K562 (cell line): ENCODE measurements at regions not wholly inside any gene's neighbourhood (a gene's known extent, or its start where the extent isn't known, plus 50 kb on each side); places are given as distances from the start of the nearest gene placed in this dataset.

Source experiments
- ATAC-seq: fragments of 200-7000 bp; cut with Tn5 transposase; 3 replicates; pipeline ENCODE4 v1.9.1; 2020; ENCODE audit warnings: moderate library complexity
- BruUV-seq: library from RNA; stranded (reverse); fragments of 400-500 nt; replicated peaks from 2 replicates; lab custom pipeline; 2021; lab: Mats Ljungman, UMichigan
- CTCF ChIA-PET: fragments of 300-600 bp; formaldehyde crosslinking; extraction: SDS; loops from one replicate; lab custom pipeline; 2021; ENCODE audit warnings: low intra/inter-chr PET ratio; lab: Yijun Ruan, JAX
- POLR2A ChIA-PET: fragments of 300-600, 350-650 bp; sonication (Branson Sonifier 250); formaldehyde crosslinking; extraction: SDS; loops from one replicate; lab custom pipeline; 2021; ENCODE audit warnings: antibody characterized with exemption, inconsistent platforms; lab: Yijun Ruan, JAX
- DNase-seq, 4 experiments: peaks; one replicate each; pipeline versions ENCODE4 v3.0.0 to v3.0.0-alpha.2; 2011 to 2018; ENCODE audit warnings: low spot score in 3 of 4, mixed read lengths in 3 of 4; ENCODE audit errors: extremely low read depth in 1 of 4
- FAIRE-seq: peaks from 2 replicates; lab custom pipeline; 2011; peaks lifted over from hg19 to GRCh38; lab: Jason Lieb, UNC
- H2AFZ ChIP-seq: 2 replicates; pipeline ENCODE4 v1.6.0; 2011; ENCODE audit warnings: low read depth, low read length, control low read depth, inconsistent platforms
- H3K27ac ChIP-seq: fragments of 200-600 bp; 3 replicates; pipeline ENCODE4 v1.8.0; 2011; ENCODE audit warnings: low read depth, mild to moderate bottlenecking, control low read depth, inconsistent platforms, low read length, moderate library complexity, mixed read lengths; ENCODE audit errors: extremely low read depth
- H3K27me3 ChIP-seq, 2 experiments: fragments of 300-600 bp in 1 of 2; 2 replicates in 1 of 2; 3 replicates in 1 of 2; pipeline versions ENCODE4 v1.6.0 to v1.8.0; 2011; ENCODE audit warnings: inconsistent platforms in 2 of 2, low read length in 2 of 2, mild to moderate bottlenecking in 1 of 2, mixed read lengths in 1 of 2, moderate library complexity in 1 of 2; ENCODE audit not compliant: control insufficient read depth in 2 of 2, insufficient read depth in 2 of 2
- H3K36me3 ChIP-seq: fragments of 300-600 bp; 3 replicates; pipeline ENCODE4 v1.8.0; 2011; ENCODE audit warnings: mild to moderate bottlenecking, low read length, inconsistent platforms; ENCODE audit not compliant: control insufficient read depth, insufficient read depth
- H3K4me1 ChIP-seq, 2 experiments: fragments of 200-600 bp in 1 of 2; replicated peaks in 1 of 2; 2 replicates in 1 of 2; 3 replicates in 1 of 2; pipeline versions ENCODE4 v1.5.1 to v1.8.0; 2011; ENCODE audit warnings: inconsistent platforms in 2 of 2, low read length in 2 of 2, mild to moderate bottlenecking in 1 of 2, mixed read lengths in 1 of 2, moderate library complexity in 1 of 2; ENCODE audit not compliant: control insufficient read depth in 2 of 2, insufficient read depth in 2 of 2
- H3K4me2 ChIP-seq: 2 replicates; pipeline ENCODE4 v1.6.1; 2011; ENCODE audit warnings: low read length, control low read depth, inconsistent platforms, mixed read lengths; ENCODE audit not compliant: insufficient read depth
- H3K4me3 ChIP-seq: fragments of 200-600 bp; sonication (generic), shearing (Covaris generic); 2 replicates; pipeline ENCODE4 v1.5.1; 2016; ENCODE audit warnings: control low read depth, inconsistent platforms
- H3K79me2 ChIP-seq: fragments of 200-600 bp; 3 replicates; pipeline ENCODE4 v1.8.0; 2011; ENCODE audit warnings: low read length, inconsistent platforms; ENCODE audit not compliant: control insufficient read depth, insufficient read depth
- H3K9ac ChIP-seq, 2 experiments: 2 replicates each; pipeline versions ENCODE4 v1.6.0 to v1.6.1; 2011; ENCODE audit warnings: low read depth in 2 of 2, low read length in 2 of 2, control low read depth in 1 of 2, inconsistent platforms in 1 of 2, mild to moderate bottlenecking in 1 of 2, mixed read lengths in 1 of 2; ENCODE audit not compliant: insufficient read depth in 1 of 2
- H3K9me1 ChIP-seq: one replicate; pipeline ENCODE4 v1.6.0; 2011; ENCODE audit warnings: inconsistent platforms, mild to moderate bottlenecking, low read length, moderate library complexity; ENCODE audit not compliant: control insufficient read depth, insufficient read depth
- H3K9me3 ChIP-seq: replicated peaks from 2 replicates; pipeline ENCODE4 v1.5.1; 2011; ENCODE audit warnings: low read depth, low read length, inconsistent platforms; ENCODE audit not compliant: control insufficient read depth, insufficient read depth
- H4K20me1 ChIP-seq: replicated peaks from 2 replicates; pipeline ENCODE4 v1.6.1; 2011; ENCODE audit warnings: low read length, inconsistent platforms, mixed read lengths; ENCODE audit not compliant: control insufficient read depth, insufficient read depth
- COPS2 ChIP-seq: fragments of 450-650 bp; conservative IDR thresholded peaks from 2 replicates; pipeline ENCODE4 v1.6.1; 2016; ENCODE audit warnings: mild to moderate bottlenecking, moderate library complexity
- CTCFL ChIP-seq: IDR thresholded peaks from 2 replicates; pipeline ENCODE4 v1.6.1; 2011; ENCODE audit warnings: borderline replicate concordance, low read depth, mild to moderate bottlenecking, moderate library complexity, low read length; ENCODE audit not compliant: insufficient read depth, poor library complexity, severe bottlenecking
- ETS2 ChIP-seq: IDR thresholded peaks from 2 replicates; pipeline ENCODE4 v1.6.1; 2016; ENCODE audit warnings: borderline replicate concordance, missing genetic modification characterization, mild to moderate bottlenecking, moderate library complexity, missing compliant biosample characterization; ENCODE audit not compliant: poor library complexity, severe bottlenecking
- FOSL1 ChIP-seq: fragments of 200-800 bp; sonication (Bioruptor generic); conservative IDR thresholded peaks from 2 replicates; pipeline ENCODE4 v1.6.1; 2016; ENCODE audit warnings: missing genetic modification characterization, missing compliant biosample characterization
- MAX ChIP-seq: sonication (generic); formaldehyde crosslinking; IDR thresholded peaks from 2 replicates; pipeline ENCODE4 v1.9.0; 2022; ENCODE audit warnings: mild to moderate bottlenecking, missing genetic modification reagents
- NKRF ChIP-seq: fragments of 450-650 bp; IDR thresholded peaks from 2 replicates; pipeline ENCODE4 v1.6.1; 2016; ENCODE audit warnings: borderline replicate concordance
- RAD21 ChIP-seq, 2 experiments: fragments of 250-450 bp in 1 of 2; fragments of 450-650 bp in 1 of 2; sonication (Bioruptor Pico) in 1 of 2; formaldehyde crosslinking in 1 of 2; IDR thresholded peaks in 1 of 2; conservative IDR thresholded peaks in 1 of 2; 2 replicates each; pipeline versions ENCODE4 v1.4.0 to v1.8.0; 2020 to 2022; ENCODE audit warnings: mild to moderate bottlenecking in 2 of 2, moderate library complexity in 1 of 2
- SRSF1 ChIP-seq: fragments of 200-400 bp; formaldehyde crosslinking; IDR thresholded peaks from 2 replicates; pipeline ENCODE4 v1.6.1; 2017; ENCODE audit warnings: mild to moderate bottlenecking, low read depth, low read length, moderate library complexity
- STAT5B ChIP-seq: fragments of 250-450 bp; sonication (Bioruptor Pico); IDR thresholded peaks from 2 replicates; pipeline ENCODE4 v1.8.0; 2021; ENCODE audit warnings: mild to moderate bottlenecking, inconsistent platforms
- WGBS: fragments of 100-300 bp; shearing (Covaris generic); methylation state at CpG from one replicate; pipeline ENCODE4 v1.1.6; 2016; ENCODE audit warnings: low coverage, mixed read lengths; ENCODE audit not compliant: insufficient coverage; ENCODE audit errors: missing lambda C conversion rate; 5-methylcytosine and 5-hydroxymethylcytosine counted together
- in situ Hi-C: fragments of 300-500 bp; cut with MboI; formaldehyde crosslinking; loops from 4 replicates; pipeline ENCODE4 v1.15.0; 2018; ENCODE audit warnings: inconsistent platforms, mixed read lengths
- intact Hi-C: fragments of 100-400 bp; cut with micrococcal nuclease; formaldehyde crosslinking; loops from 2 replicates; pipeline ENCODE4 v1.14.2; 2022
- TF ChIP-seq, protein P1 (sequence below), 3 experiments: IDR thresholded peaks in 2 of 3; conservative IDR thresholded peaks in 1 of 3; 2 replicates each; pipeline ENCODE4 v1.5.1; 2011 to 2012; ENCODE audit warnings: low read length in 3 of 3, mild to moderate bottlenecking in 3 of 3, control low read depth in 2 of 3, improper control_type of control experiment in 1 of 3, inconsistent platforms in 1 of 3, low read depth in 1 of 3, mixed read lengths in 1 of 3, moderate library complexity in 1 of 3; ENCODE audit not compliant: insufficient read depth in 2 of 3

GRCh38 chr5:36492984-36493654 is 113.3 kb upstream of the SLC1A3 start:
- DNase-seq = no peak
- ATAC-seq = peak; percentile 54; the same call in 1 of the 3 replicates
- H3K79me2 ChIP-seq = no peaks in the 10 kb centered on the region
- no peak overlapping the region for H3K4me3 ChIP-seq
- in situ Hi-C loops = no loop called here
- intact Hi-C loops = no loop called here
- ChIA-PET CTCF (no interaction called here), POLR2A (no interaction called here)
- no peaks in the 10 kb centered on the region for H3K9me3 ChIP-seq
- no peak overlapping the region for H3K4me2 ChIP-seq
- H3K36me3 ChIP-seq = no peaks in the 10 kb centered on the region
- no TSS peak for BruUV-seq
- no peaks in the 10 kb centered on the region for H4K20me1 ChIP-seq
- TF ChIP-seq ETS2 (tag) (no peak), RAD21 (CRISPR knock-in tag; conservative IDR thresholded peaks at IDR 0.05 in 1 of 2, IDR thresholded peaks at IDR 0.05 in 1 of 2) (peak in 1 of 2 experiments; percentile 33; a peak in 1 of 4 replicates), MAX (CRISPR knock-in tag) (no peak), NKRF (no peak), CTCFL (no peak), COPS2 (no peak), FOSL1 (tag) (peak; percentile 42), SRSF1 (no peak), STAT5B (CRISPR knock-in tag) (no peak)
- TF ChIP-seq, protein P1, sequence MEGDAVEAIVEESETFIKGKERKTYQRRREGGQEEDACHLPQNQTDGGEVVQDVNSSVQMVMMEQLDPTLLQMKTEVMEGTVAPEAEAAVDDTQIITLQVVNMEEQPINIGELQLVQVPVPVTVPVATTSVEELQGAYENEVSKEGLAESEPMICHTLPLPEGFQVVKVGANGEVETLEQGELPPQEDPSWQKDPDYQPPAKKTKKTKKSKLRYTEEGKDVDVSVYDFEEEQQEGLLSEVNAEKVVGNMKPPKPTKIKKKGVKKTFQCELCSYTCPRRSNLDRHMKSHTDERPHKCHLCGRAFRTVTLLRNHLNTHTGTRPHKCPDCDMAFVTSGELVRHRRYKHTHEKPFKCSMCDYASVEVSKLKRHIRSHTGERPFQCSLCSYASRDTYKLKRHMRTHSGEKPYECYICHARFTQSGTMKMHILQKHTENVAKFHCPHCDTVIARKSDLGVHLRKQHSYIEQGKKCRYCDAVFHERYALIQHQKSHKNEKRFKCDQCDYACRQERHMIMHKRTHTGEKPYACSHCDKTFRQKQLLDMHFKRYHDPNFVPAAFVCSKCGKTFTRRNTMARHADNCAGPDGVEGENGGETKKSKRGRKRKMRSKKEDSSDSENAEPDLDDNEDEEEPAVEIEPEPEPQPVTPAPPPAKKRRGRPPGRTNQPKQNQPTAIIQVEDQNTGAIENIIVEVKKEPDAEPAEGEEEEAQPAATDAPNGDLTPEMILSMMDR (IDR thresholded peaks at IDR 0.05 in 2 of 3, conservative IDR thresholded peaks at IDR 0.05 in 1 of 3; ENCODE audit: insufficient read depth in 2 of 3, low read depth in 1 of 3, low read length in 3 of 3) = peak in 2 of 3 experiments; percentile 25 to 34; a peak in 3 of 6 replicates
- H3K4me1 ChIP-seq = no peaks in the 10 kb centered on the region; a peak in 1 of 5 replicates
- H3K9me1 ChIP-seq = no peaks in the 10 kb centered on the region
- 0% methylated on average over 2 of the region's 2 CpGs for WGBS
- no peak overlapping the region for H3K27ac ChIP-seq
- FAIRE-seq = no peak
- H2AFZ ChIP-seq = no peak overlapping the region
- peaks cover 0 to 8% of the 10 kb centered on the region in 2 experiments; a peak in 1 of 5 replicates for H3K27me3 ChIP-seq
- no peak overlapping the region for H3K9ac ChIP-seq
